Transverse colon (tissue), 3 donors: ENCODE measurements at regions not wholly inside any gene's neighbourhood (a gene's known extent, or its start where the extent isn't known, plus 50 kb on each side); places are given as distances from the start of the nearest gene placed in this dataset.

ENCODE experiments used
- CTCF ChIP-seq, 5 experiments: fragments of 200-600 bp in 3 of 5; fragments of 450-650 bp in 2 of 5; sonication (generic) in 3 of 5; IDR thresholded peaks; 1 replicate in 2 of 5; 2 replicates in 3 of 5; pipeline ENCODE4 v1.5.1; 2016 to 2017; ENCODE audit warnings: antibody characterized with exemption in 5 of 5, inconsistent platforms in 3 of 5, mild to moderate bottlenecking in 2 of 5, moderate library complexity in 1 of 5
- POLR2A ChIP-seq: fragments of 450-650 bp; IDR thresholded peaks from one replicate; pipeline ENCODE4 v1.6.1; 2016; ENCODE audit warnings: antibody characterized with exemption, mild to moderate bottlenecking, moderate library complexity

DNA sequence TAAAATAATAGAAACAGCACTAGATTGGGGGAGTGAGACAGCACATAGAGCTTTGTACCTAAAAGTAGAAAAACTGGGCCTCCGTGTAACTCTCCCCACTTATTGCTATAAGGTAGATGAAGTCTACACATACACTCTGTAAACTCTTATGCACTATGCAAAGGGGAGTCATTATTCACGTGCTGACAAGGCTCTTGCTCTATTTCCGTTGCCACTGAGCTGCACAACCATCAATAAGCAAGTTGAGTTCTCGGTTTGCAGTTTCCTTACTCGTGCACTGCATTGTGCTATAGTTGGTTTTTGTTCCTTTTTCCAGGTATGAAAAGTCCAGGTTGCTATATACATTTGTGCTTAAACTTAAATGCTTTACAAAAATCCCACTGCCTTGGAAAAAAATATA, 294.0 kb upstream of the DACH1 start:
- TF ChIP-seq CTCF (IDR thresholded peaks at IDR 0.05) (no peak), POLR2A (no peak)
